ENCODE measurements at regions not wholly inside any gene's neighbourhood (a gene's known extent, or its start where the extent isn't known, plus 50 kb on each side); places are given as distances from the start of the nearest gene placed in this dataset.

GRCh38 chr12:124512667-124513296 is 54.6 kb downstream of the NCOR2 start:
- no peaks in the 10 kb centered on the region for H3K27me3 ChIP-seq (ENCODE audit: control insufficient read depth, insufficient read depth, low read length, poor library complexity, severe bottlenecking)
- peaks cover 16% of the 10 kb centered on the region for H3K4me1 ChIP-seq (ENCODE audit: control insufficient read depth, insufficient read depth, low read length)
- DNase-seq = peak; percentile 97
- no peak for TF ChIP-seq CTCF (conservative IDR thresholded peaks at IDR 0.05)
- peak overlapping the region; percentile 92 for H3K27ac ChIP-seq (ENCODE audit: low read depth, low read length)
- peaks cover 18% of the 10 kb centered on the region for H3K36me3 Mint-ChIP-seq (ENCODE audit: low read depth)
- peak overlapping the region; percentile 54 for H3K9ac ChIP-seq (ENCODE audit: extremely low read depth, low read length, poor library complexity, severe bottlenecking)
- H3K27me3 Mint-ChIP-seq (ENCODE audit: insufficient read depth) = no peaks in the 10 kb centered on the region
- H3K27ac Mint-ChIP-seq = peak overlapping the region; percentile 95
- H3K9me3 Mint-ChIP-seq = peaks cover 4% of the 10 kb centered on the region
- peaks cover 24% of the 10 kb centered on the region for H3K4me1 Mint-ChIP-seq
- peak overlapping the region; percentile 19 for H3K4me3 Mint-ChIP-seq
- H3K36me3 ChIP-seq (ENCODE audit: control insufficient read depth, insufficient read depth, low read length) = peaks cover 5% of the 10 kb centered on the region
- H3K9me3 ChIP-seq (ENCODE audit: control insufficient read depth, low read length) = no peaks in the 10 kb centered on the region
- 51 to 62% methylated on average over 11 to 16 of the region's 16 CpGs for whole genome bisulfite sequencing, 2 experiments (ENCODE audit: insufficient coverage in 1 of 2, insufficient read length in 1 of 2)
- no peak overlapping the region for H3K4me3 ChIP-seq (ENCODE audit: low read length)

- no peak overlapping the region for H3K9ac ChIP-seq (ENCODE audit: extremely low read depth, low read length, poor library complexity, severe bottlenecking)
These were observed 56.0 kb downstream of the NCOR2 start for GRCh38 chr12:124511259-124511985.

More at GRCh38 chr12:124511259-124511985, 56.0 kb downstream of the NCOR2 start:
- Mint-ChIP-seq H3K4me3 (no peak overlapping the region), H3K9me3 (peaks cover 4% of the 10 kb centered on the region), H3K27ac (no peak overlapping the region), H3K36me3 (ENCODE audit: low read depth) (peaks cover 18% of the 10 kb centered on the region), H3K4me1 (peaks cover 36% of the 10 kb centered on the region), H3K27me3 (ENCODE audit: insufficient read depth) (no peaks in the 10 kb centered on the region)
- 92 to 98% methylated on average over 17 to 23 of the region's 23 CpGs for WGBS, 2 experiments (ENCODE audit: insufficient coverage in 1 of 2, insufficient read length in 1 of 2)
- no peaks in the 10 kb centered on the region for H3K27me3 ChIP-seq (ENCODE audit: control insufficient read depth, insufficient read depth, low read length, poor library complexity, severe bottlenecking)
- no peak overlapping the region for H3K4me3 ChIP-seq (ENCODE audit: low read length)
- no peak for DNase-seq
- no peak for TF ChIP-seq CTCF (conservative IDR thresholded peaks at IDR 0.05)
- H3K9me3 ChIP-seq (ENCODE audit: control insufficient read depth, low read length) = no peaks in the 10 kb centered on the region
- no peak overlapping the region for H3K27ac ChIP-seq (ENCODE audit: low read depth, low read length)
- H3K36me3 ChIP-seq (ENCODE audit: control insufficient read depth, insufficient read depth, low read length) = peaks cover 5% of the 10 kb centered on the region
- H3K4me1 ChIP-seq (ENCODE audit: control insufficient read depth, insufficient read depth, low read length) = peaks cover 16% of the 10 kb centered on the region

Data from endodermal cell (in vitro differentiated cells).